ENCODE measurements at regions not wholly inside any gene's neighbourhood (a gene's known extent, or its start where the extent isn't known, plus 50 kb on each side); places are given as distances from the start of the nearest gene placed in this dataset.

GRCh38 chr13:29926098-29926476 lies 75.7 kb upstream of the UBL3 start:
- no peak for DNase-seq (ENCODE audit: low read depth in 2 of 2)

DNA sequence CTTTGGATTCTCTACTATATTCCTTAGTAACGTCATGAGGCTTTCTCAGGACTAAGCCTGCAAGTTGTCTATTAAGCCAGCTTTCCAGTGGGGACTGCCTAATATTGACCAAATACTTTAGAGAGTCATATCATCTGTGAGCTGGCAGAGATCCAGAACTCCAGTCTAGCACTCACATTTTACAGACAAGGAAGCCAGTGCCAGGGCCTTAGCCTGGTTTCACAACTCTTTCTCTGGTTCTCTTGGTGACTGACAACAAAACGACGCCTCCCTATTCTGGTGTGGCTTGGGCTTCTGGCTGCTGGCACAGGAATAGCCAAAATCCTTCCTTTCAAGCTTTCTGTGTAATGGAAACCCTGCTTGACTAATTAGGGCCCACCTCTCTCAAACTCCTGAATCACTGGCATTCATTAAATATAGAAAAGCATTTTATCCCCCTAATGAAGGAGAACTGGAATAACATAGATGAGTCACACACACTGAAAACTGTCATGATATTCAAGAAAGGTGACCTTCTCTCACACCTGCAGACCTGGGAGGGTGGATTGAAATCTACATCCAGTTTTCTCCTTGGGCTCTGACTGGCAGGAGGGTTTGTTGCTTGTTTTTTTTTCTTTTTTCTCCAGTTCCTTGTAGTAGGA lies 75.2 kb upstream of the UBL3 start:
- peak; percentile 52 to 60 for DNase-seq (ENCODE audit: low read depth in 2 of 2)

DNA sequence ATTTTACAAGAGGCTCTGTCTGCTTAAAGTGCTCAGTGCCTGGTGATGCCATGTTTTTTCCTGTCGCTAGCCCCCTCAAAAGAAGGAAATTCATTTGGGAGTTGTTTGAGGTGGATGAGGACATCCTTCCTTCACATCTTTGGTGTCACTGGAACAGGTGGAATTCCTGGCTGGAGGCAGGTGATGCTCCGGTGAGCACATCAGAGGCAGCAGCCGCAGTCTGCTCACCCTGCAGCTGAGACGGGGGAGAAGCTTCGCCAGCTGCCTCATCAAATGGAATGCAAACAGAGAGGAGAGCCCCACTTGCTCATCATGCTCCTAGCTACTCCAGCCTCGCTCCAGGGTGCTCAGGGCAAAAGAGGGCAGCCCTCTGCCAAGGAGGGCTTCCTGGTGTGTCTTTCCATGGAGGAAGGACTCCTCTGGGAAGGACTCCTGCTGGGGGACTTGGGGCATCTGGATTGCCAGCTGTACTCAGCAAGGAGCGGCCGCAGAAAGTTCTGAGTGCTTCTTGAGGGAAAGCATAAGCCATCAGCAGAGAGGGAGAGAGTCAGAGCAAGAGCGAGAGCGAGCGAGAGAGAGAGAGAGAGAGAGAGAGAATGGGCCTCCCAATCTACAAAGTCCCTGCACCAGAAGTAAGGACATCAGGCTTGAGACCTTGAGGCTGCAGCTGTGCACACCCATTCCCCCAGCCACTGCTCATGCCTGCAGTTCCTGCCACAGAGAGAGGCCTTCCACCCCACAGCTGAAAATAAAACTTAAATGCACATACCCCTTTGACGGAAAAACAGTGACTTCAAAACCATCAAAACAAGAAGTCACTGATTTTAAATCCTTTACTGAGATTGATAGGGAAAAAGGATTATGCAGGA lies 74.3 kb upstream of the UBL3 start:
- DNase-seq (ENCODE audit: low read depth in 2 of 2) = no peak

DNA sequence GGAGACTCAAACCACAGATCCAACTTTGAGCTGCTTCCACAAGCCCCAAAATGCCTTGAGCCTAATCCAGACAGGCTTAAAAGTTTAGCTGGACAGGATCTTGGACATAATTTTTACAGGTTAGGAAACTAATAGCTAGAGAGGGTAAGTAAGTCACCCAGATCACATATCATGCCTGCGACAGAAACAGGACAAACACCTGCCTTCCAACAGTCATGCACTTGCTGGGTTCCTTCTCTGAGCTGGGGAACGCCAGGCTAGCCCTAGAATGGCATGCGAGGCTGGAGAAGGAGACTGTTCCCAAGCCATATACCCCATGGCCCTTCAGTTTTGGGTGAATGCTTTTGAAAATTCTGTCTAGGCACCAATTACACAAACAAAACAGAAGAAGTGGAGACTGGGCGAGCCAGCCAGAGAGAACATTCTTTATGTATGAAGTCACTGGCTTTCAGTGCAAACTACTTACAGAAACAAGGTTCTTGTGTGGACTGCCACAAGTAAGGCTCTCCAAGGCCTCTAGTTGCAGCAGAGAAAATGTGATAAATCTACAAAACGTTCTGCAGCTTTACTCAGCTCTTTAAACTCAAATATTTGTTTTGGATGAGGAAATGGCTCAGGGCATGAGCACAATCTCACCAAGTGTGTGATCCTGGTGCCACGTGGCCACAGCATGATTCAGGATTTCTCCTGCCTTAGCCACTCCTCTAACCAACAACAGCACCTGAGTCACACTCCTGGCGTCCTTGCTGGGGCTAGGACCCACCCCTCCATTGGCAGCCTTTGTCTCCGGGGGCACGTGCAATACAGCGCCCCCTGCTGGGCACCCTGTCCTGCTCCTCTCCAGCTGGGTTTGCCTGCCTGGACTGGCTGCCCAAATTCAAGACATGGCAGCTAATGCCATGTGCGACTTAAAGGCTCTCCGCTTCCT lies 73.4 kb upstream of the UBL3 start:
- peak; percentile 94 to 97 for DNase-seq (ENCODE audit: low read depth in 2 of 2)

DNA sequence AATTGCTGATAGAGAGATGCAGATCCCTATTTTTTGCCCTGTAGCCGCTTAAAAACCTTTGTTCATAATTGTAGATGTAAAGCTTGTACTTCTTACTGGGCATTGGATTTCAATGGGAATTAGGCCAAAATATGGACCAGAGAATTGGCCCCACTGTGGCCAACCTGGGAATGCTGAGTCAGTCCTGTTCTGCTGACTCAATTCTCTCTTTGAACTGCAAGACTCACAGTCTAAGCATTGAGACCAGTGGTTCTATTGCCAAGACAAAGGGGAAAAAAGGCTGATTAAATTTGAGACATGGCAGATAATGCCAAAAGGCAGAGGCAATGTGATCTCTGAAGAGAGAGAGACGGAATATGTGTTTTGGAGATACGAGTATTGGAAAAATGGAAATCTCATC lies 72.5 kb upstream of the UBL3 start:
- no peak for DNase-seq (ENCODE audit: low read depth in 2 of 2)

DNA sequence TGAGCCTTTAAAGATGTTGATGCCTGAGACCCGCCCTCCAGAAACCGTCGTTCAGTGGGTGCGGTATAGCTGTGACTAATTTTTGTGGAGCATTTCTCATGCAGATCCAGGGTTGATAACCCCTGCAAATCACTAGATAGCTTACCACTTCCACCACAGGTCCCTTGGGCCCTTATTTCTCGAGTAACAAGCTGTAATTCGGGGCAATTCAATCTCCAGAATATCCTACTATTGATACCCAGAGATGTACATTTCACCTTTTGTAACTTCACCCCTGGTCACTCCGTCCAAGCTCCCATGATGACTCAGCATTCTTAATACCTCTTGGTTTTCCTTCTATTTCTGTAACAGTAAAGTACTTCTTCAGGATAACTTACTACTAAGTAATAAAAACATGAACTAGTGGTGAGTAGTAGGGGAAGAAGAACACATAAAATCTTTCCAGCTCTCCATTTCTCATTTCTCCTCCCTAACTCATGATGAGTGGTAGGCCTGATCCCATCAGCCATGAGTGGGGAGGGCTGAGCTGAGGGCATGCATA lies 71.9 kb upstream of the UBL3 start:
- no peak for DNase-seq (ENCODE audit: low read depth in 2 of 2)

- no peak for DNase-seq (ENCODE audit: low read depth in 2 of 2)
These were observed 71.1 kb upstream of the UBL3 start for GRCh38 chr13:29921542-29921941.

DNA sequence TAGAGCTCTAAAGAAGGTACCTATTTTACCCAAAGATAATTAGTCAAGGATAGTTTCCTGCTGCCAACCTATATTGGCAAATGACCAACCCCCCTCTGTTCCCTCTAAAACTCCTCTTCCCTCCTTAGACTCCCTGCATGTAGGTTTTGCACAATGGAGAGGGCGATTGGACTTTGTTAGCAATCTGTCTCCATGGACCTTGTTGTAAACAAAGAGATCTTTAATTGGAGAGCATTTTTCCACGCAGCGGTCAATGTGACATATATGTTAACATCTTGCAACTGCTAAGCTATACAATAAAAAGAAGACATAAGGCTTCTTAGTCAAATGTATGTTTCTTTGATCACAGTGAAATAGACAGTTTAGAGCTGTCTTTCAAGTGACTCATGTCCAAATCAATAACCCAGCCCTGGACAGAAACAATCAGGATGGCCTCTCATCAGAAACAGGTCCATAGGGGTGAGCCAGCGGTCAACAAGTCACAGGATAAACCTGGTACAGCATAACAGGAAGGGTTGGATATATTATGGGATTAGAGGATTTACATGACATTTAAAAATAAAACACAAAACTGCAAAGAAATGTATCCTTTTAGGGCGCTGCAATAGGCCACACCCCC lies 69.7 kb upstream of the UBL3 start:
- no peak for DNase-seq (ENCODE audit: low read depth in 2 of 2)

DNA sequence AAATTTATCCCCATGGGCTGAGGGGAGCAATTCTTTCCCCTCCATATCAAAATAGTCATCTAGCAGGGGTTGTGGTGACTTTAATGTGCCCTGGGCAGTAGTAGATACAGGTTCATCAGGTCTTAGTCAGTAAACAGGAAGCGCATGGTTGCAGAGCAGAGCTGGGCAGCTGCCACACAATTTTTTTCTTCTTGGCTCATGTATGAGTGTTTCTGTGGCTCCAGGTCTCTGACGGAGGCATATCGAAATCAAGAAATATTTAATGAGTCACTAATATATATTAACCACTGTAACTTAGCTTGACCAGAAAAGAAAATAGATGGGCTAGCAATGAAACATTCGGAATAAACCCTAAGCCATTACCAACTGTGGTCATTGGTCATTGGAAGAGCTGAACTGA lies 68.4 kb upstream of the UBL3 start:
- peak; percentile 50 to 58 for DNase-seq (ENCODE audit: low read depth in 2 of 2)

DNA sequence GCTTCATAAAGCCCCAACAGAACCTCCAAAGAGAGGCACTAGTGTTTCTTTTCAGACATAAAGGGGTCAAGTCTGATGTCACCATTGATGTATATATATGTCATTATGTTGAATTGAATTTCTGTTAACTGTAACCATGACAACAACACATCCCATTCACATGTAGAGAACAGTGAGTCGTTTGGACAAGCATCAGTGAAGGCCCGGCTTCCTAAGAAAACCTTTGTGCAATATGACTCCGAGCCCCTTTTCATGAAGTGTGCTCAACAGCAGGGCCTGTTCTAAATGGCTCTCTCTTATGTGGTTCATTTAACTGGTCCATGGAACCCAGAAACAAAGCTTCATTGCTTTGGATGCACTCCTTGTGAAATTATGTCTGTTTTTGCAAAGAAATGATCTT lies 67.2 kb upstream of the UBL3 start:
- no peak for DNase-seq (ENCODE audit: low read depth in 2 of 2)

GRCh38 chr13:29914581-29914980 lies 64.2 kb upstream of the UBL3 start:
- DNase-seq (ENCODE audit: low read depth in 2 of 2) = no peak

DNA sequence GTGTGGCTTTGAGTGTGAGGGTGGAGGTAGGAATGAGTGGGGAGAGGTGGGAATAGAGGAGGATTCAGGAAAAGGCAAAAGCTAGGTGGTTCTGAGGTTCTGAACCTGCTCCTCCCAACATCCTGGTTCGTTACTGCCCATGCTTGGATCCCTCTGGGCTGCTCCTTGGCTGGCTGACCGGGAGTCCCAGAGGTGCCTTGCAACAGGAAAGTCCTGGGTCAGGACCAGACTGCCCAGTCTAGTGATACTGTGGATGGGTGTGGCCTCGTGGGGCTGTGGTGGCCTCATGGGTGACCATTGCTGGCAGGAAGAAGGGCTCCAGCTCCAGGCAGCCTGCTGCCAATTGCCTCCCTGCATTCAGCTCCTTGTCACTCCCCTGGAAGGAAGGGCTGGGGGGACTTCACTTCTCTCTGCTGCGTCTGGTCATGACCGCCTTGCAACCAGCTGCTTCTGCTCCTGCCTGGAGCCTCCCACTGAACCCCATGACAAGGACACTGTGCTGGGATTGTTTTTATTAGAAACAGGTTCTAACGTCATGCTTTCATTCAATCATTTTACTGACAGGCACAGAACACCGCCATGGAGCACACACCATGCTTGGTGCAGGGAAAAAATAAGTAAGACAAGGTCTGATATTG lies 61.5 kb upstream of the UBL3 start:
- no peak for DNase-seq (ENCODE audit: low read depth in 2 of 2)

GRCh38 chr13:29909975-29910674 lies 59.7 kb upstream of the UBL3 start:
- DNase-seq (ENCODE audit: low read depth in 2 of 2) = no peak

DNA sequence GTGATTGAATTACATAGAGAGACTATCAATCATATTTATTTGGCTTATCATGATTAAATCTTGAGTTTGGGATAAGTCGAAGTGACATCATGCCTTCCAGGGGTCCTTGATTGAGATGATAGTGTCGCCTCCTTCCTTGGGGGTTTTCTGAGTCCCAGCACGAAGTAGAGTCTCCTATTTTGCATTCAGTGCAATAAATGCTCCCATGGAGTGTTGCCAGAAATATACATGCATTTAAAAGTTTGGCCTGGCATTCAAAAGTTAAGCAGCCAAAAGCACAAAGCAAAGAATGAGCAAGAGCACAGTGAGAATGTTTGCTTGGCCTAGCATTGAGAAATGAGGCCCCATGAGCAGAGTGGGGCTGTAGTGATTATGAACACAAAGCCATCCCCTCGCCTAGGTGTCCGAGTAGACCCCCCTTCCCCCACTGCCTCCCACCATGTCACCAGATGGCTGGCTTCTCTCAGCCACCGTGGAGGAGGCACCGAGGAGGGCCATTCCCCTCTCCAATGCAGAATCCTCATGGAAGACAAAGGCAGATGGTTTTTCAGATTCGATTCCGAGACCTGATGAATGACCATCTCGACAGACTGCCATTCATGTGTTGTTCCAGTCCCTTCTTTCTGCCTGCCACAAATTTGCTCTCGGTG lies 58.8 kb upstream of the UBL3 start:
- no peak for DNase-seq (ENCODE audit: low read depth in 2 of 2)

DNA sequence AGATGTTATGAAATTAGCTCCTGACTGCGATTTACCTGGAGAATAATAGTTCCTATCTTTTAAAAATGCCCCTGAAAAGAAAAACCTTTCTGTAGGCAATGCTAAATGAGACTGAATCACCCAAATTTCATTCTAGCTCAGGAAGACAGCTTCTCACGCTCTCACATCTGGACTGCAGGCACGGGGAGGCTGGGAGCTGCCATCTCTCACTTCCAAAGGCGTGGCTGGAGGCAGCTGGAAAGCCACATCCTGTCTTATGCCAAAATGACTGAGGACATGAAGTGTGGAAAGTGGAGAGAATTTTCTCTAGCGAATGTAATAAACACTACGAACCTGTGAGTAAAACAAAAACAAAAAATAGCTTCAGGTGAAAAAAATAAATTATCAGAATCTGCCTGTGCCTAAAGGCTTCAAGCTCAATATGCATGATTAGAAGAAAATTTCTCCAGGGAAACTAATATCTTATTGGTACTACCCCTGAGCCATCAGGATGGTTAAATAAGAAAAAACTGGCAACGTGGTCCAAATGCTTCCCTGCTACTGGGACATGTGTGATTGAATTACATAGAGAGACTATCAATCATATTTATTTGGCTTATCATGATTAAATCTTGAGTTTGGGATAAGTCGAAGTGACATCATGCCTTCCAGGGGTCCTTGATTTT lies 58.1 kb upstream of the UBL3 start:
- DNase-seq (ENCODE audit: low read depth in 2 of 2) = peak in 1 of 2 experiments; percentile 54

DNA sequence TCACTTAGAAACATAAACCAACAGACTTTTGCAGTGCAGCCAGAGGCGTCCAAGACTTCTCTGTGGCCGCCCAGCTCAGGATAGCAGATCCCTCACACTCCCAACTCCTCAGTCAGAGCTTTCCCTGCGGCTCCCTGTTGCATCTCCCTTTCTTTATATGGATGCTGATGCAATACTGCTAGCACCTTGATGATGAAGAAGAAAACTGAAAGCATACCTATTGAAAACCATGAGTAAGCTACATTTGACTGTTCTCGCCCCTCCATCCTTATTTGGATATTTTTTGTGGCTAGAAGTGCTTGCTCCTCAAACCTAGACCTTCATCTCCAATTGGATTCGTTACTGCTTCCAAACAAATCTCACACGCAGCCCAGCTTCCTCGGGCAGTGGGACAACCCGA lies 57.3 kb upstream of the UBL3 start:
- no peak for DNase-seq (ENCODE audit: low read depth in 2 of 2)

DNA sequence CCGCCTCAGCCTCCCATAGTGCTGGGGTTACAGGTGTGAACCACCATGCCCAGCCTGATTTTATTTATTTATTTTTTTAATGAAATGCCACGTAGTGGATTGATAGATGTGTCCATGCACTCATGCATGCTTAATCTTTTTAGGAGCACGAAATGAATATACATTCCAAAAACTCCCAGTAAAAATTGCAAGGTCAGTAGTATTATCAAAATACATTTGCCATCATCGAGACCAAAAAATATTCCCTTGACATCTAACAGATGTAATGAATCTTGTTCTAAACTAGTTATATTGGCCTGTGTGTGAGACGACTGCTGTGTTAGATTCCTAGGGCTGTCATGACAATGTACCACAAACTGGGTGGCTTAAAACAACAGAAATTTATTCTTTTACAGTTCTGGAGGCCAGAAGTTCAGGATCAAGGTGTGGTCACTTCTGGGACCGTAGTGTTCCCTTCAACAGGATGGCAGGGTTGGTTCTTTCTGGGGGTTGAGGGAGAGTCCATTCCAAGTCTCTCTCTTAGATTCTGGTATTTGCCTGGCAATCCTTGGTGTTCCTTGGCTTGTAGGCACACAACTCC lies 56.1 kb upstream of the UBL3 start:
- DNase-seq (ENCODE audit: low read depth in 2 of 2) = no peak

- no peak for DNase-seq (ENCODE audit: low read depth in 2 of 2)
These were observed 55.4 kb upstream of the UBL3 start for GRCh38 chr13:29905845-29906244.

DNA sequence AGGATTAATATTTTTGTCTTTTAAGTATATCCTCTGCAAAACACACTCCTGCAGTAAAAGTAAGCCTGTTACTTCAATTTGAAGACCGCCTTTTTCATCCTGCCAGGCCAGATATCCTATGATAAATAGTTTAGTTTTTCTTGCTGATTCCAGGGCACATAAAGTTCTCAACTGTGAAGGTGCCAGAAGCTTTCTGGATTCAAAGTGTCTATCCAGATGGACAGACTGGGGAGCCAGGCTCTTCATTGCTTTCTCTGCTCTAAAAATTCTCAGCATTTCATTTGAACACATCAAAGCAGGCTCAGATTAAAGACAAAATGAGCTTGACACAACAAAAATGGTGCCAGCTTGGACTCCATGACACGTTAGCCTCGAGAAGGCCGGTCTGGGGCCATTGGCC lies 53.6 kb upstream of the UBL3 start:
- no peak for DNase-seq (ENCODE audit: low read depth in 2 of 2)

Data from fibroblast of skin of left biceps (primary cell).